Ascending aorta (tissue), 2 donors: ENCODE measurements at regions not wholly inside any gene's neighbourhood (a gene's known extent, or its start where the extent isn't known, plus 50 kb on each side); places are given as distances from the start of the nearest gene placed in this dataset.

Source experiments
- DNase-seq, 2 donors: peaks; one replicate each; pipeline ENCODE4 v3.0.0-alpha.2; 2019; ENCODE audit warnings: low spot score in 2 of 2
- H3K27ac ChIP-seq, 2 donors: fragments of 200-600 bp; sonication (generic); one replicate each; pipeline ENCODE4 v1.5.1; 2016 to 2017; ENCODE audit warnings: mild to moderate bottlenecking in 1 of 2
- H3K27me3 ChIP-seq: fragments of 200-600 bp; sonication (generic); one replicate; pipeline ENCODE4 v1.5.1; 2017
- H3K36me3 ChIP-seq, 2 donors: fragments of 200-600 bp; sonication (generic); one replicate each; pipeline ENCODE4 v1.5.1; 2016
- H3K4me1 ChIP-seq, 2 donors: fragments of 200-600 bp; sonication (generic); one replicate each; pipeline ENCODE4 v1.5.1; 2016 to 2017; ENCODE audit warnings: mild to moderate bottlenecking in 1 of 2
- H3K4me3 ChIP-seq, 2 donors: fragments of 200-600 bp; sonication (generic); one replicate each; pipeline ENCODE4 v1.5.1; 2016 to 2017; ENCODE audit warnings: mild to moderate bottlenecking in 1 of 2
- H3K9me3 ChIP-seq, 2 donors: fragments of 200-600 bp; sonication (generic); one replicate each; pipeline ENCODE4 v1.5.1; 2016
- CTCF ChIP-seq, 3 experiments: fragments of 200-600 bp in 2 of 3; fragments of 450-650 bp in 1 of 3; sonication (generic) in 2 of 3; IDR thresholded peaks; one replicate each; pipeline ENCODE4 v1.5.1; 2016 to 2019; ENCODE audit warnings: antibody characterized with exemption in 3 of 3, mild to moderate bottlenecking in 1 of 3, moderate library complexity in 1 of 3
- intact Hi-C: fragments of 100-400 bp; cut with DNase I; formaldehyde crosslinking; loops from one replicate; pipeline ENCODE4 v1.15.1; 2023

GRCh38 chr9:75592586-75592985 lies 297.9 kb upstream of the PCSK5 start:
- Histone ChIP-seq H3K27ac (no peak overlapping the region), H3K4me1 (no peaks in the 10 kb centered on the region), H3K27me3 (no peaks in the 10 kb centered on the region), H3K4me3 (no peak overlapping the region), H3K9me3 (no peaks in the 10 kb centered on the region), H3K36me3 (no peaks in the 10 kb centered on the region)
- no peak for TF ChIP-seq CTCF (IDR thresholded peaks at IDR 0.05)
- intact Hi-C loops, result no loop called here
- DNase-seq, result no peak

GRCh38 chr9:75593920-75594319 lies 296.6 kb upstream of the PCSK5 start:
- intact Hi-C loops, result no loop called here
- DNase-seq, result no peak
- Histone ChIP-seq H3K36me3 (no peaks in the 10 kb centered on the region), H3K4me1 (no peaks in the 10 kb centered on the region), H3K27ac (no peak overlapping the region), H3K9me3 (no peaks in the 10 kb centered on the region), H3K27me3 (no peaks in the 10 kb centered on the region), H3K4me3 (no peak overlapping the region)
- TF ChIP-seq CTCF (IDR thresholded peaks at IDR 0.05), result no peak

GRCh38 chr9:75599126-75599525 lies 291.3 kb upstream of the PCSK5 start:
- Histone ChIP-seq H3K9me3 (no peaks in the 10 kb centered on the region), H3K36me3 (no peaks in the 10 kb centered on the region), H3K4me3 (no peak overlapping the region), H3K27me3 (no peaks in the 10 kb centered on the region), H3K4me1 (no peaks in the 10 kb centered on the region), H3K27ac (no peak overlapping the region)
- no peak for DNase-seq
- no peak for TF ChIP-seq CTCF (IDR thresholded peaks at IDR 0.05)
- intact Hi-C loops, result no loop called here

GRCh38 chr9:75601280-75601679 lies 289.2 kb upstream of the PCSK5 start:
- Histone ChIP-seq H3K4me3 (no peak overlapping the region), H3K27ac (no peak overlapping the region), H3K36me3 (no peaks in the 10 kb centered on the region), H3K27me3 (no peaks in the 10 kb centered on the region), H3K9me3 (no peaks in the 10 kb centered on the region), H3K4me1 (no peaks in the 10 kb centered on the region)
- no peak for DNase-seq
- TF ChIP-seq CTCF (IDR thresholded peaks at IDR 0.05), result peak in 1 of 3 experiments; percentile 5
- intact Hi-C loops, result loop anchor here (10.0 kb wide), 1 partner anchor 254 kb away; no protein-coding TSS in a partner anchor

GRCh38 chr9:75602060-75602459 lies 288.4 kb upstream of the PCSK5 start:
- TF ChIP-seq CTCF (IDR thresholded peaks at IDR 0.05), result no peak
- DNase-seq, result no peak
- H3K27me3 ChIP-seq, result no peaks in the 10 kb centered on the region
- H3K9me3 ChIP-seq, result no peaks in the 10 kb centered on the region
- no peaks in the 10 kb centered on the region for H3K36me3 ChIP-seq
- no peaks in the 10 kb centered on the region for H3K4me1 ChIP-seq
- no peak overlapping the region for H3K4me3 ChIP-seq
- intact Hi-C loops, result loop anchor here (10.0 kb wide), 1 partner anchor 253 kb away; no protein-coding TSS in a partner anchor
- no peak overlapping the region for H3K27ac ChIP-seq

- no peaks in the 10 kb centered on the region for H3K9me3 ChIP-seq
- no peaks in the 10 kb centered on the region for H3K36me3 ChIP-seq
- intact Hi-C loops, result loop anchor here (10.0 kb wide), 1 partner anchor 250 kb away; no protein-coding TSS in a partner anchor
- no peaks in the 10 kb centered on the region for H3K4me1 ChIP-seq
- TF ChIP-seq CTCF (IDR thresholded peaks at IDR 0.05), result no peak
- H3K27me3 ChIP-seq, result no peaks in the 10 kb centered on the region
- DNase-seq, result no peak
- H3K27ac ChIP-seq, result no peak overlapping the region
- H3K4me3 ChIP-seq, result no peak overlapping the region
Observed at GRCh38 chr9:75604661-75605060, 285.8 kb upstream of the PCSK5 start.
